ENCODE measurements at regions not wholly inside any gene's neighbourhood (a gene's known extent, or its start where the extent isn't known, plus 50 kb on each side); places are given as distances from the start of the nearest gene placed in this dataset.

GRCh38 chr3:34107669-34108068, 309.2 kb downstream of the PDCD6IP start:
- TF ChIP-seq CTCF (conservative IDR thresholded peaks at IDR 0.05; ENCODE audit: low read depth in 2 of 2) (no peak), ZNF114 (CRISPR knock-in tag; IDR thresholded peaks at IDR 0.05) (no peak), EZH2phosphoT487 (IDR thresholded peaks at IDR 0.05; ENCODE audit: unreplicated experiment) (no peak), EZH2 (IDR thresholded peaks at IDR 0.05; ENCODE audit: low read depth, unreplicated experiment) (no peak), ZNF462 (CRISPR knock-in tag; IDR thresholded peaks at IDR 0.05) (no peak), POLR2AphosphoS5 (IDR thresholded peaks at IDR 0.05; ENCODE audit: low read depth) (no peak), JUNB (IDR thresholded peaks at IDR 0.05; ENCODE audit: unreplicated experiment) (no peak), ZNF331 (CRISPR knock-in tag; IDR thresholded peaks at IDR 0.05; ENCODE audit: low read depth) (no peak), NANOG (IDR thresholded peaks at IDR 0.05; ENCODE audit: borderline replicate concordance) (no peak), CREB1 (CRISPR knock-in tag; IDR thresholded peaks at IDR 0.05; ENCODE audit: low read depth) (no peak), STAT1 (IDR thresholded peaks at IDR 0.05; ENCODE audit: unreplicated experiment) (no peak)
- TF ChIP-seq, protein P1, sequence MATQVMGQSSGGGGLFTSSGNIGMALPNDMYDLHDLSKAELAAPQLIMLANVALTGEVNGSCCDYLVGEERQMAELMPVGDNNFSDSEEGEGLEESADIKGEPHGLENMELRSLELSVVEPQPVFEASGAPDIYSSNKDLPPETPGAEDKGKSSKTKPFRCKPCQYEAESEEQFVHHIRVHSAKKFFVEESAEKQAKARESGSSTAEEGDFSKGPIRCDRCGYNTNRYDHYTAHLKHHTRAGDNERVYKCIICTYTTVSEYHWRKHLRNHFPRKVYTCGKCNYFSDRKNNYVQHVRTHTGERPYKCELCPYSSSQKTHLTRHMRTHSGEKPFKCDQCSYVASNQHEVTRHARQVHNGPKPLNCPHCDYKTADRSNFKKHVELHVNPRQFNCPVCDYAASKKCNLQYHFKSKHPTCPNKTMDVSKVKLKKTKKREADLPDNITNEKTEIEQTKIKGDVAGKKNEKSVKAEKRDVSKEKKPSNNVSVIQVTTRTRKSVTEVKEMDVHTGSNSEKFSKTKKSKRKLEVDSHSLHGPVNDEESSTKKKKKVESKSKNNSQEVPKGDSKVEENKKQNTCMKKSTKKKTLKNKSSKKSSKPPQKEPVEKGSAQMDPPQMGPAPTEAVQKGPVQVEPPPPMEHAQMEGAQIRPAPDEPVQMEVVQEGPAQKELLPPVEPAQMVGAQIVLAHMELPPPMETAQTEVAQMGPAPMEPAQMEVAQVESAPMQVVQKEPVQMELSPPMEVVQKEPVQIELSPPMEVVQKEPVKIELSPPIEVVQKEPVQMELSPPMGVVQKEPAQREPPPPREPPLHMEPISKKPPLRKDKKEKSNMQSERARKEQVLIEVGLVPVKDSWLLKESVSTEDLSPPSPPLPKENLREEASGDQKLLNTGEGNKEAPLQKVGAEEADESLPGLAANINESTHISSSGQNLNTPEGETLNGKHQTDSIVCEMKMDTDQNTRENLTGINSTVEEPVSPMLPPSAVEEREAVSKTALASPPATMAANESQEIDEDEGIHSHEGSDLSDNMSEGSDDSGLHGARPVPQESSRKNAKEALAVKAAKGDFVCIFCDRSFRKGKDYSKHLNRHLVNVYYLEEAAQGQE (IDR thresholded peaks at IDR 0.05; ENCODE audit: unreplicated experiment) = no peak
- TF ChIP-seq, protein P2, sequence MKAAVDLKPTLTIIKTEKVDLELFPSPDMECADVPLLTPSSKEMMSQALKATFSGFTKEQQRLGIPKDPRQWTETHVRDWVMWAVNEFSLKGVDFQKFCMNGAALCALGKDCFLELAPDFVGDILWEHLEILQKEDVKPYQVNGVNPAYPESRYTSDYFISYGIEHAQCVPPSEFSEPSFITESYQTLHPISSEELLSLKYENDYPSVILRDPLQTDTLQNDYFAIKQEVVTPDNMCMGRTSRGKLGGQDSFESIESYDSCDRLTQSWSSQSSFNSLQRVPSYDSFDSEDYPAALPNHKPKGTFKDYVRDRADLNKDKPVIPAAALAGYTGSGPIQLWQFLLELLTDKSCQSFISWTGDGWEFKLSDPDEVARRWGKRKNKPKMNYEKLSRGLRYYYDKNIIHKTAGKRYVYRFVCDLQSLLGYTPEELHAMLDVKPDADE (IDR thresholded peaks at IDR 0.05) = no peak

Measured in GM23338 (cell line).